Astrocyte (in vitro differentiated cells and primary cell): ENCODE measurements at regions not wholly inside any gene's neighbourhood (a gene's known extent, or its start where the extent isn't known, plus 50 kb on each side); places are given as distances from the start of the nearest gene placed in this dataset.
"Not testable (repeated sequence)": the region's sequence is repeated elsewhere in the genome, so short reads cannot be mapped to it uniquely, and the experiment has no call there.

Experiments
- DNase-seq: peaks from one replicate; pipeline ENCODE4 v3.0.0-alpha.2; 2010; ENCODE audit warnings: low read depth
- FAIRE-seq: peaks from 2 replicates; lab custom pipeline; 2011; peaks lifted over from hg19 to GRCh38; lab: Jason Lieb, UNC
- H2AFZ ChIP-seq: 2 replicates; pipeline ENCODE4 v1.6.0; 2012; ENCODE audit warnings: low read depth, low read length, inconsistent platforms
- H3K27ac ChIP-seq: 2 replicates; pipeline ENCODE4 v1.5.1; 2011; ENCODE audit warnings: low read depth, low read length, inconsistent platforms
- H3K27me3 ChIP-seq: 2 replicates; pipeline ENCODE4 v1.6.0; 2011; ENCODE audit warnings: low read length, inconsistent platforms; ENCODE audit not compliant: insufficient read depth
- H3K36me3 ChIP-seq: 2 replicates; pipeline ENCODE4 v1.5.1; 2011; ENCODE audit warnings: low read length, inconsistent platforms; ENCODE audit not compliant: insufficient read depth
- H3K4me1 ChIP-seq: 2 replicates; pipeline ENCODE4 v1.5.1; 2011; ENCODE audit warnings: low read length, inconsistent platforms; ENCODE audit not compliant: insufficient read depth
- H3K4me2 ChIP-seq: 2 replicates; pipeline ENCODE4 v1.6.0; 2012; ENCODE audit warnings: low read length, inconsistent platforms
- H3K4me3 ChIP-seq: 2 replicates; pipeline ENCODE4 v1.5.1; 2011; ENCODE audit warnings: low read depth, mild to moderate bottlenecking, low read length, inconsistent platforms; ENCODE audit not compliant: insufficient read depth
- H3K79me2 ChIP-seq: 2 replicates; pipeline ENCODE4 v1.6.0; 2012; ENCODE audit warnings: mild to moderate bottlenecking, low read length, inconsistent platforms; ENCODE audit not compliant: insufficient read depth
- H3K9ac ChIP-seq: 2 replicates; pipeline ENCODE4 v1.6.0; 2012; ENCODE audit warnings: mild to moderate bottlenecking, low read length, inconsistent platforms
- H3K9me3 ChIP-seq: 2 replicates; pipeline ENCODE4 v1.5.1; 2012; ENCODE audit warnings: low read depth, mild to moderate bottlenecking, low read length, inconsistent platforms; ENCODE audit not compliant: insufficient read depth
- H4K20me1 ChIP-seq: 2 replicates; pipeline ENCODE4 v1.6.0; 2012; ENCODE audit warnings: low read length, inconsistent platforms; ENCODE audit not compliant: insufficient read depth
- H3K27ac Mint-ChIP-seq: one replicate; pipeline ENCODE4 v1.8.0; 2021; ENCODE audit warnings: mild to moderate bottlenecking, mixed read lengths; ENCODE audit not compliant: unreplicated experiment
- H3K27me3 Mint-ChIP-seq: one replicate; pipeline ENCODE4 v1.8.0; 2021; ENCODE audit warnings: low read depth, mixed read lengths; ENCODE audit not compliant: unreplicated experiment
- H3K36me3 Mint-ChIP-seq: one replicate; pipeline ENCODE4 v1.8.0; 2021; ENCODE audit warnings: low read depth, mixed read lengths; ENCODE audit not compliant: unreplicated experiment
- H3K4me1 Mint-ChIP-seq: one replicate; pipeline ENCODE4 v1.8.0; 2021; ENCODE audit warnings: low read depth, mixed read lengths; ENCODE audit not compliant: unreplicated experiment
- H3K4me3 Mint-ChIP-seq: one replicate; pipeline ENCODE4 v1.8.0; 2021; ENCODE audit warnings: mild to moderate bottlenecking, moderate library complexity, mixed read lengths; ENCODE audit not compliant: unreplicated experiment
- H3K9me3 Mint-ChIP-seq: one replicate; pipeline ENCODE4 v1.8.0; 2021; ENCODE audit warnings: mild to moderate bottlenecking, mixed read lengths; ENCODE audit not compliant: unreplicated experiment
- EZH2 ChIP-seq: IDR thresholded peaks from 2 replicates; pipeline ENCODE4 v1.6.1; 2012; ENCODE audit warnings: mild to moderate bottlenecking, low read length, inconsistent platforms; ENCODE audit not compliant: insufficient read depth
- TF ChIP-seq, protein P1 (sequence below): IDR thresholded peaks from 2 replicates; pipeline ENCODE4 v1.5.1; 2011; ENCODE audit warnings: low read depth, mild to moderate bottlenecking, inconsistent platforms, low read length, moderate library complexity; ENCODE audit not compliant: insufficient read depth

- FAIRE-seq (no peak), DNase-seq (no peak)
- H3K9me3 Mint-ChIP-seq = no peaks in the 10 kb centered on the region
- H3K36me3 ChIP-seq = no peaks in the 10 kb centered on the region
- H3K9me3 ChIP-seq = no peaks in the 10 kb centered on the region
- no peaks in the 10 kb centered on the region for H4K20me1 ChIP-seq
- H3K4me1 ChIP-seq = no peaks in the 10 kb centered on the region
- H3K36me3 Mint-ChIP-seq = no peaks in the 10 kb centered on the region
- no peaks in the 10 kb centered on the region for H3K4me1 Mint-ChIP-seq
- H3K27me3 Mint-ChIP-seq = peaks cover 32% of the 10 kb centered on the region
- H3K4me3 ChIP-seq = no peak overlapping the region
- H3K9ac ChIP-seq = no peak overlapping the region
- no peak overlapping the region for H2AFZ ChIP-seq
- H3K27me3 ChIP-seq = no peaks in the 10 kb centered on the region
- no peak overlapping the region for H3K4me2 ChIP-seq
- H3K27ac ChIP-seq = no peak overlapping the region
- H3K27ac Mint-ChIP-seq = no peak overlapping the region
- H3K4me3 Mint-ChIP-seq = no peak overlapping the region
- TF ChIP-seq EZH2 = no peak
- TF ChIP-seq, protein P1, sequence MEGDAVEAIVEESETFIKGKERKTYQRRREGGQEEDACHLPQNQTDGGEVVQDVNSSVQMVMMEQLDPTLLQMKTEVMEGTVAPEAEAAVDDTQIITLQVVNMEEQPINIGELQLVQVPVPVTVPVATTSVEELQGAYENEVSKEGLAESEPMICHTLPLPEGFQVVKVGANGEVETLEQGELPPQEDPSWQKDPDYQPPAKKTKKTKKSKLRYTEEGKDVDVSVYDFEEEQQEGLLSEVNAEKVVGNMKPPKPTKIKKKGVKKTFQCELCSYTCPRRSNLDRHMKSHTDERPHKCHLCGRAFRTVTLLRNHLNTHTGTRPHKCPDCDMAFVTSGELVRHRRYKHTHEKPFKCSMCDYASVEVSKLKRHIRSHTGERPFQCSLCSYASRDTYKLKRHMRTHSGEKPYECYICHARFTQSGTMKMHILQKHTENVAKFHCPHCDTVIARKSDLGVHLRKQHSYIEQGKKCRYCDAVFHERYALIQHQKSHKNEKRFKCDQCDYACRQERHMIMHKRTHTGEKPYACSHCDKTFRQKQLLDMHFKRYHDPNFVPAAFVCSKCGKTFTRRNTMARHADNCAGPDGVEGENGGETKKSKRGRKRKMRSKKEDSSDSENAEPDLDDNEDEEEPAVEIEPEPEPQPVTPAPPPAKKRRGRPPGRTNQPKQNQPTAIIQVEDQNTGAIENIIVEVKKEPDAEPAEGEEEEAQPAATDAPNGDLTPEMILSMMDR = no peak
- no peaks in the 10 kb centered on the region for H3K79me2 ChIP-seq
Measured at GRCh38 chr20:58032599-58032998, 195.9 kb downstream of the ANKRD60 start.

DNA sequence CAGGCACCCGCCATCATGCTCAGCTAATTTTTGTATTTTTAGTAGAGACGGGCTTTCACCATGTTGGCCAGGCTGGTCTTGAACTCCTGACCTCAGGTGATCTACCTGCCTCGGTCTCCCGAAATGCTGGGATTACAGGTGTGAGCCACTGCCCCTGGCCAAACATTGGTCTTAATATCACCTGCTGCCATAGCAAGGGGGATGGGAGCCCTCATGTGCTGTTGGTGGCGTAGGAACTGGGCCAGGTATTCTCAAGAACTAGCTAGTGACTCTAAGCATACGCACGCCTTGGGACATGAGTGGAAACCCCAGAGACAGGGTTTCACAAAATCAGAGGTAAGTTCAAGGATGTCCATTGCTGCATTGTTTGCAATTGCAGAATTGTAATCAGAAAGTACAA is 197.1 kb downstream of the ANKRD60 start:
- not testable (repeated sequence) for H4K20me1 ChIP-seq, H3K27ac Mint-ChIP-seq, H3K36me3 Mint-ChIP-seq, H3K79me2 ChIP-seq, H3K4me3 ChIP-seq, H3K4me1 Mint-ChIP-seq, H3K4me1 ChIP-seq, H3K9me3 ChIP-seq, H2AFZ ChIP-seq, H3K9me3 Mint-ChIP-seq, H3K36me3 ChIP-seq, FAIRE-seq, DNase-seq, H3K4me3 Mint-ChIP-seq, H3K27me3 ChIP-seq, H3K4me2 ChIP-seq, H3K27ac ChIP-seq, H3K9ac ChIP-seq
- H3K27me3 Mint-ChIP-seq = peaks cover 25% of the 10 kb centered on the region

GRCh38 chr20:58028123-58028522 is 200.3 kb downstream of the ANKRD60 start:
- H3K4me2 ChIP-seq = no peak overlapping the region
- TF ChIP-seq, protein P1 = no peak
- TF ChIP-seq EZH2 = no peak
- no peaks in the 10 kb centered on the region for H3K79me2 ChIP-seq
- Mint-ChIP-seq H3K4me3 (no peak overlapping the region), H3K27ac (no peak overlapping the region), H3K36me3 (no peaks in the 10 kb centered on the region), H3K9me3 (no peaks in the 10 kb centered on the region), H3K4me1 (no peaks in the 10 kb centered on the region), H3K27me3 (peaks cover 37% of the 10 kb centered on the region)
- DNase-seq (no peak), FAIRE-seq (no peak)
- no peak overlapping the region for H3K9ac ChIP-seq
- no peaks in the 10 kb centered on the region for H3K9me3 ChIP-seq
- peaks cover 12% of the 10 kb centered on the region for H3K4me1 ChIP-seq
- no peaks in the 10 kb centered on the region for H3K36me3 ChIP-seq
- H3K4me3 ChIP-seq = no peak overlapping the region
- no peak overlapping the region for H2AFZ ChIP-seq
- H3K27ac ChIP-seq = no peak overlapping the region
- H3K27me3 ChIP-seq = no peaks in the 10 kb centered on the region
- no peaks in the 10 kb centered on the region for H4K20me1 ChIP-seq
